Fibroblast of lung (primary cell): ENCODE measurements at regions not wholly inside any gene's neighbourhood (a gene's known extent, or its start where the extent isn't known, plus 50 kb on each side); places are given as distances from the start of the nearest gene placed in this dataset.
"Not testable (repeated sequence)": the region's sequence is repeated elsewhere in the genome, so short reads cannot be mapped to it uniquely, and the experiment has no call there.

Experiments
- DNase-seq, 2 donors: peaks; one replicate each; pipeline versions ENCODE4 v3.0.0 to v3.0.0-alpha.2; 2010; ENCODE audit warnings: low read depth in 2 of 2
- H2AFZ ChIP-seq: 2 replicates; pipeline ENCODE4 v1.5.1; 2012; ENCODE audit warnings: low read length, control low read depth, inconsistent platforms
- H3K27ac ChIP-seq: 2 replicates; pipeline ENCODE4 v1.5.1; 2011; ENCODE audit warnings: low read length, control low read depth; ENCODE audit not compliant: insufficient read depth
- H3K27me3 ChIP-seq: 2 replicates; pipeline ENCODE4 v1.5.1; 2011; ENCODE audit warnings: mild to moderate bottlenecking, low read length; ENCODE audit not compliant: control insufficient read depth, insufficient read depth
- H3K36me3 ChIP-seq: 2 replicates; pipeline ENCODE4 v1.5.1; 2011; ENCODE audit warnings: low read length; ENCODE audit not compliant: control insufficient read depth, insufficient read depth
- H3K4me1 ChIP-seq: 2 replicates; pipeline ENCODE4 v1.5.1; 2011; ENCODE audit warnings: low read length; ENCODE audit not compliant: control insufficient read depth, insufficient read depth; ENCODE audit errors: extremely low read depth
- H3K4me2 ChIP-seq: 2 replicates; pipeline ENCODE4 v1.5.1; 2011; ENCODE audit warnings: low read length, control low read depth; ENCODE audit not compliant: insufficient read depth; ENCODE audit errors: extremely low read depth
- H3K4me3 ChIP-seq, 4 experiments: fragments of 200-600 bp in 1 of 4; sonication (generic) in 1 of 4; replicated peaks in 1 of 4; 2 replicates each; pipeline ENCODE4 v1.5.1; 2011 to 2016; ENCODE audit warnings: low read length in 4 of 4, low read depth in 3 of 4, mild to moderate bottlenecking in 3 of 4, control low read depth in 2 of 4, inconsistent platforms in 1 of 4, mixed read lengths in 1 of 4; ENCODE audit not compliant: insufficient read depth in 1 of 4; ENCODE audit errors: control extremely low read depth in 1 of 4
- H3K79me2 ChIP-seq: 2 replicates; pipeline ENCODE4 v1.5.1; 2012; ENCODE audit warnings: mild to moderate bottlenecking, low read length, inconsistent platforms; ENCODE audit not compliant: control insufficient read depth, insufficient read depth
- H3K9ac ChIP-seq: 2 replicates; pipeline ENCODE4 v1.5.1; 2011; ENCODE audit warnings: mild to moderate bottlenecking, low read length, control low read depth; ENCODE audit not compliant: insufficient read depth
- H3K9me3 ChIP-seq: 2 replicates; pipeline ENCODE4 v1.5.1; 2012; ENCODE audit warnings: low read depth, low read length; ENCODE audit not compliant: control insufficient read depth, insufficient read depth
- H4K20me1 ChIP-seq: 2 replicates; pipeline ENCODE4 v1.5.1; 2011; ENCODE audit warnings: low read length; ENCODE audit not compliant: control insufficient read depth, insufficient read depth; ENCODE audit errors: extremely low read depth

DNA sequence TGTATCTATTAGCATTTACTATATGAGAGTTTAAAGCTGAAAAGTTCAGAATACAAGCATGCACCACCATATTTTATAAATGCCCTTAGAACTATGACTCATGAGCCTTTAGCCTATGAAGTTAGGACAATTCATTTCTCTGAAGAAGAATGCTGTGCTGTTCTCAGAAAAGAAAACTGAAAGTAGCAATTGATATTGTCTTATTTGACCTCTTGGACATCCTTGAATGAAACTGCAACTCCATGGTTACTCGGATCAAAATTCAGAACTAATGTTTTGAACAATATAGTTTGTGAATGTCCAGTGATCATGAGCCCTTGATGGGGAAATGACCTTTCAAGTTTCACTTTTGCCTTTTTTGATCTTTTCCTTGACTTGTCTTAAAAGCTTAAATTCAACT lies 1179.8 kb downstream of the FOXD4L5 start:
- H3K9me3 ChIP-seq, H2AFZ ChIP-seq: not testable (repeated sequence)

DNA sequence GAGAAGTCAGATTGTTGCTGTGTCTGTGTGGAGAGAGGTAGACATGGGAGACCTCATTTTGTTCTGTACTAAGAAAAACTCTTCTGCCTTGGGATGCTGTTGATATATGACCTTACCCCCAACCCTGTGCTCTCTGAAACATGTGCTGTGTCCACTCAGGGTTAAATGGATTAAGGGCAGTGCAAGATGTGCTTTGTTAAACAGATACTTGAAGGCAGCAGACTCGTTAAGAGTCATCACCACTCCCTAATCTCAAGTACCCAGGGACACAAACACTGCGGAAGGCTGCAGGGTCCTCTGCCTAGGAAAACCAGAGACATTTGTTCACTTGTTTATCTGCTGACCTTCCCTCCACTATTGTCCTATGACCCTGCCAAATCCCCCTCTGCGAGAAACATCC lies 1183.5 kb downstream of the FOXD4L5 start:
- H4K20me1 ChIP-seq, H2AFZ ChIP-seq, H3K4me2 ChIP-seq, H3K27ac ChIP-seq, H3K9ac ChIP-seq, H3K4me1 ChIP-seq, H3K36me3 ChIP-seq, H3K27me3 ChIP-seq, H3K9me3 ChIP-seq, H3K79me2 ChIP-seq, DNase-seq, H3K4me3 ChIP-seq: not testable (repeated sequence)

More for the DNA sequence above, 1179.8 kb downstream of the FOXD4L5 start:
- not testable (repeated sequence) for H4K20me1 ChIP-seq, H3K4me1 ChIP-seq, DNase-seq, H3K27me3 ChIP-seq, H3K27ac ChIP-seq, H3K79me2 ChIP-seq, H3K4me2 ChIP-seq, H3K36me3 ChIP-seq, H3K4me3 ChIP-seq, H3K9ac ChIP-seq

DNA sequence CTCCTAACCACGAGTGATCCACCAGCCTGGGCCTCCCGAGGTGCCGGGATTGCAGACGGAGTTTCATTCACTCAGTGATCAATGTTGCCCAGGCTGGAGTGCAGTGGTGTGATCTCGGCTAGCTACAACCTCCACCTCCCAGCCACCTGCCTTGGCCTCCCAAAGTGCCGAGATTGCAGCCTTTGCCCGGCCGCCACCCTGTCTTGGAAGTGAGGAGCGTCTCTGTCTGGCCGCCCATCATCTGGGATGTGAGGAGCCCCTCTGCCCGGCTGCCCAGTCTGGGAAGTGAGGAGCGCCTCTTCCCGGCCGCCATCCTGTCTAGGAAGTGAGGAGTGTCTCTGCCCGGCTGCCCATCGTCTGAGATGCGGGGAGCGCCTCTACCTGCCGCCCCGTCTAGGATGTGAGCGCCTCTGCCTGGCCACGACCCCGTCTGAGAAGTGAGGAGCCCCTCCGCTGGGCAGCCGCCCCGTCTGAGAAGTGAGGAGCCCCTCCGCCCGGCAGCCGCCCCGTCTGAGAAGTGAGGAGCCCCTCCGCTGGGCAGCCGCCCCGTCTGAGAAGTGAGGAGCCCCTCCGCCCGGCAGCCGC lies 1184.3 kb downstream of the FOXD4L5 start:
- H3K36me3 ChIP-seq, DNase-seq, H4K20me1 ChIP-seq, H3K79me2 ChIP-seq, H3K9ac ChIP-seq, H3K9me3 ChIP-seq, H2AFZ ChIP-seq, H3K4me1 ChIP-seq, H3K4me2 ChIP-seq, H3K27me3 ChIP-seq, H3K27ac ChIP-seq, H3K4me3 ChIP-seq: not testable (repeated sequence)

DNA sequence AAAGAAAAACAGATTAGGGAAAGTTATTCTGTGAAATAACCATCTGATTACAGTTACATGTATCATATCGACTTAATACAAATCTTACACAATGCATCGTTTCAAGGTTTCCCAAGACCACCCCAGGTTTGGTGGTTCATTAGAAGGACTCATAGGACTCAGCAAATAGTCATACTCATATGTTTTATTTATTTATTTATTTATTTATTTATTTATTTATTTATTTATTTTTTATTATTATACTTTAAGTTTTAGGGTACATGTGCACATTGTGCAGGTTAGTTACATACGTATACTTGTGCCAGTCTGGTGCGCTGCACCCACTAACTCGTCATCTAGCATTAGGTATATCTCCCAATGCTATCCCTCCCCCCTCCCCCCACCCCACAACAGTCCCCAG lies 1199.0 kb downstream of the FOXD4L5 start:
- not testable (repeated sequence) for H4K20me1 ChIP-seq, H3K9ac ChIP-seq, H3K4me1 ChIP-seq, H3K4me2 ChIP-seq, H3K27ac ChIP-seq, H2AFZ ChIP-seq, H3K79me2 ChIP-seq, H3K27me3 ChIP-seq, H3K36me3 ChIP-seq, DNase-seq, H3K9me3 ChIP-seq, H3K4me3 ChIP-seq

DNA sequence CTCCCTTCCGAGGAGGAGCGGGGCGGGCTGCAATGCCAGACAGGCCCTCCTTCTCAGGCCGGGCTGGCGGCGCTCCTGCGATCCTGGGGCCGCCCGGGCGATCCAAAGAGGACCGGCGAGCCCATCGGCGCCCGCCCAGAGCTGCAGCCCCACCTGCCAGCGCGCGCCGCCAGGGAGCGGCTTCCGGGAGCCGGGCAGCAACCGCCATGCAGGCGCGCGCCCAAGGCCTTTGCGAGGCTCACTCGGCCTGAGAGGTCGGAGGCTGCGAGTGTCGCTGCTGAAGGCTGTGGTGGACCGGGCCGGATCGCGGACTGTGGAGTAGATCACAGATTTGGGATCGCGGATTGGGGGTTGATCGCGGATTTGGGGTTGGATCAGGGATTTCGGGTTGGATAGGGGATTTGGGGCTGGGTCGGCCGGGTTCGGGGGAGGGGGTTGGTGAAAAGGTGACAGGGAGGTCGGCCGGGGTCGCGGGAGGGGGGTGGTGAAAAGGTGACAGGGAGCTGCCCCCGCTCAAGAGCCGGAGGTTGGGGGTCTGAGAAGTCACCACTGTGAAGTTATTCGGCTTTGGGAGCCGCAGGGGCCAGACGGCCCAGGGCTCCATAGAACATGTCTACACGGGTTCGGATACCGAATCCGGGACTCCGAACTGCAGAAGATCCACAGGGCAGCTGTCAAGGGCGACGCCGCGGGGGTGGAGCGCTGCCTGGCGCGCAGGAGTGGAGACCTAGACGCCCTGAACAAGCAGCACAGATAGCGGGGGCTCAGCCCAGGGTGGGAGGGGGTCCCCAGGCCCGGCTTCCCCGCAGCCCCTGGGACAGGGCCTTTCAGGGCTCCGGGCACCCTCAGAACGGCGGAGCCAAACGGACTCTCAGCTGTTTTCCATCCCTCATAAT lies 1213.4 kb downstream of the FOXD4L5 start:
- not testable (repeated sequence) for H3K4me3 ChIP-seq, H3K79me2 ChIP-seq, H3K36me3 ChIP-seq, DNase-seq, H3K9me3 ChIP-seq, H3K4me2 ChIP-seq, H2AFZ ChIP-seq, H3K27me3 ChIP-seq, H3K4me1 ChIP-seq, H3K9ac ChIP-seq, H3K27ac ChIP-seq, H4K20me1 ChIP-seq

DNA sequence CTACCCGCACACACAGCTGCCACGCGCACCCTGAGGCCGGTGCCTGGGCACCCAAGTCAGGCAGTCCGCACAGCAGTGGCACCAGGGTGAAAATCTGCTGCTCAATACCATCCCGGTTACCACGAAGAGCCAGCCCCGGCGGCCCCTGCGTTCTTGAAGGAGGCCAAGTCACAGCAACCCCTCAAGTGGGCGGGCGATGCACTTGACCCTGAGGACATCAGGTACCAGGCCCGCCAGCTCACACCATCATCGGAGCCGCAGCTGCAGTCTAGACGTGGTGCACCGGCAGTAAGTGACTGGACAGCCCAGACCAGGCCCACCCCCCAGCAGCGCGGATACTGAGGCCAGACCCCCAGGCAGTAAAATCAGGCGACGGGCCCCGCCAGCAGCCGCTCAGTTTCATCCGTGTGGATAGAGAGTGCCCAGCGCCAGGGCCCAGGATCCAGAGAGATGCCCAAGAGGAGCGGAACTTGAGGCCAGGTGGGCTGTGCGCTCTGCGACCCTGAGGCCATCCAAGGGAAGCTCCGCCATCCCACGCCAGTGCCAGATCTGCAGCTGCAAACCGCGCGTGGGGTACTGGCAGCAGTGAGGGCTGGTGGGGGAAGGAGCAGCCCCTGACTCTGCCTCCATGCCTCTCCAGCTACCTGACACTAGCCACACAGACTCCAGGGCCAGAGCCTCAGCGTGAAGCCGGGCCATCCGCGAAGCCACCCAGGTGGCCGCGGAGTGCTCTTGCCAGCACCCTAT lies 1214.2 kb downstream of the FOXD4L5 start:
- H4K20me1 ChIP-seq, H3K4me2 ChIP-seq, H3K4me1 ChIP-seq, H3K36me3 ChIP-seq, H3K27ac ChIP-seq, H3K4me3 ChIP-seq, DNase-seq, H3K9ac ChIP-seq, H3K27me3 ChIP-seq, H2AFZ ChIP-seq, H3K9me3 ChIP-seq, H3K79me2 ChIP-seq: not testable (repeated sequence)
